ENCODE measurements at regions not wholly inside any gene's neighbourhood (a gene's known extent, or its start where the extent isn't known, plus 50 kb on each side); places are given as distances from the start of the nearest gene placed in this dataset.

DNA sequence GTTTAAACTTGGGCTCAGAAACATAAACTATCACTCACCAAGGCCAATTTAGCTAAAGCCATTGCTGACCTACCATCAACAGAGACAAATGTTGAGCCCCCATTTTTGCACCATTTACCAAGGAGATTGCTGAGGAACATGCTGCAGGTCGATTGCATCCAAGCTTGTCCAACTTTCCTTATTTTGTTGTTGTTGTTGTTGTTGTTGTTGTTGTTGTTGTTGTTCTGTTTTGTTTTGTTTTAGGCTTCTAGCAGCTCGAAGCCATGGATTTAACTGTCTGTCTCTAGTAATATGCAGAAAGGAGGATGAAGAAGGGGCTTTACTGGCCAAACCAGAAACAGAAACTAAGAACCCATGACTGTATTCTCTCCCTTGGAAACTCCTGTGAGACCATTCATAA, 571.5 kb downstream of the IRS1 start:
- DNase-seq = no peak
- intact Hi-C loops (cut with DNase I; ENCODE audit: low total_unique reads) = no loop called here
- no peaks in the 10 kb centered on the region for H3K27me3 ChIP-seq
- no peak overlapping the region for H3K4me3 ChIP-seq
- H3K36me3 ChIP-seq = no peaks in the 10 kb centered on the region
- TF ChIP-seq, protein P1, sequence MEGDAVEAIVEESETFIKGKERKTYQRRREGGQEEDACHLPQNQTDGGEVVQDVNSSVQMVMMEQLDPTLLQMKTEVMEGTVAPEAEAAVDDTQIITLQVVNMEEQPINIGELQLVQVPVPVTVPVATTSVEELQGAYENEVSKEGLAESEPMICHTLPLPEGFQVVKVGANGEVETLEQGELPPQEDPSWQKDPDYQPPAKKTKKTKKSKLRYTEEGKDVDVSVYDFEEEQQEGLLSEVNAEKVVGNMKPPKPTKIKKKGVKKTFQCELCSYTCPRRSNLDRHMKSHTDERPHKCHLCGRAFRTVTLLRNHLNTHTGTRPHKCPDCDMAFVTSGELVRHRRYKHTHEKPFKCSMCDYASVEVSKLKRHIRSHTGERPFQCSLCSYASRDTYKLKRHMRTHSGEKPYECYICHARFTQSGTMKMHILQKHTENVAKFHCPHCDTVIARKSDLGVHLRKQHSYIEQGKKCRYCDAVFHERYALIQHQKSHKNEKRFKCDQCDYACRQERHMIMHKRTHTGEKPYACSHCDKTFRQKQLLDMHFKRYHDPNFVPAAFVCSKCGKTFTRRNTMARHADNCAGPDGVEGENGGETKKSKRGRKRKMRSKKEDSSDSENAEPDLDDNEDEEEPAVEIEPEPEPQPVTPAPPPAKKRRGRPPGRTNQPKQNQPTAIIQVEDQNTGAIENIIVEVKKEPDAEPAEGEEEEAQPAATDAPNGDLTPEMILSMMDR (IDR thresholded peaks at IDR 0.05) = no peak
- no peaks in the 10 kb centered on the region for H3K9me3 ChIP-seq
- no peak overlapping the region for H3K27ac ChIP-seq
- no peaks in the 10 kb centered on the region for H3K4me1 ChIP-seq

DNA sequence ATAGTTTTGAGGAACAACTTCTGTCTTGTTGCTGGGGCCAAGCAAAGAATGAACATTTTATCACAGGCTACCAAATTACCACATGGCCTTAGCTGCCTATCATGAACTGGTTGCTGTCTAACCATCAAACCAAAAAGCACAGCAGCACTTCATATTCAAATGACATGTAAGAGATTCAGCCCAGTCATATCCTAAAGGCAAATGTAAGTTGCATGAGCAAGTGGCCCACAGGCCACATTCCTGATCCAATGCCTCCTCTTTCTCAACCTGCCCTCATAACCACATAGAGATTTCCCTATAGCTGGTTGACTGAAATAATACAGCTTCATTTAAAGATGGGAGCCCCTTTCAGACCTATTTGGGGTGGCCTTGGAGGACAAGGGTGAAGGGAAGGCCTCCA, 572.3 kb downstream of the IRS1 start:
- no peaks in the 10 kb centered on the region for H3K4me1 ChIP-seq
- intact Hi-C loops (cut with DNase I; ENCODE audit: low total_unique reads) = no loop called here
- TF ChIP-seq, protein P1 (IDR thresholded peaks at IDR 0.05) = no peak
- H3K27ac ChIP-seq = no peak overlapping the region
- H3K27me3 ChIP-seq = no peaks in the 10 kb centered on the region
- no peaks in the 10 kb centered on the region for H3K9me3 ChIP-seq
- no peaks in the 10 kb centered on the region for H3K36me3 ChIP-seq
- no peak overlapping the region for H3K4me3 ChIP-seq
- DNase-seq = no peak

DNA sequence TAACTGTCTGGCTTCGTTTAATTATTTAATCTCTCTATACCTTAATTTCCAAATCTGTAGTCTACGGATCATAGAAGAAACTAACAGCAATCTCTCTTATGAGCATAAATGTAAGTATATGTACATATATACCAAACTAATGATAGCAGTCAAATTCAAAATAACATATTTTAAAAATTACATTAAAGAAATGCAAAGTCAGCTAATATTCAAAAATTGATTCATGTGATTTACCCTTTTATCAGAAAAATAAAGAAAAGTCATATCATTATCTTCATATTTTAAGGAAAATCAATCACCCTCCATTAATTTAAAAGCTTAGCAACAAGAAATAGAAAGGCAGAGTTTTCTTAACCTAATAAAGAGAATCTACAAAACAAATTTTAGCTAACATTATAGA, 575.9 kb downstream of the IRS1 start:
- no peak for DNase-seq
- intact Hi-C loops (cut with DNase I; ENCODE audit: low total_unique reads) = no loop called here
- Histone ChIP-seq H3K4me1 (no peaks in the 10 kb centered on the region), H3K36me3 (no peaks in the 10 kb centered on the region), H3K27me3 (no peaks in the 10 kb centered on the region), H3K9me3 (no peaks in the 10 kb centered on the region), H3K4me3 (no peak overlapping the region), H3K27ac (no peak overlapping the region)
- TF ChIP-seq, protein P1 (IDR thresholded peaks at IDR 0.05) = no peak

DNA sequence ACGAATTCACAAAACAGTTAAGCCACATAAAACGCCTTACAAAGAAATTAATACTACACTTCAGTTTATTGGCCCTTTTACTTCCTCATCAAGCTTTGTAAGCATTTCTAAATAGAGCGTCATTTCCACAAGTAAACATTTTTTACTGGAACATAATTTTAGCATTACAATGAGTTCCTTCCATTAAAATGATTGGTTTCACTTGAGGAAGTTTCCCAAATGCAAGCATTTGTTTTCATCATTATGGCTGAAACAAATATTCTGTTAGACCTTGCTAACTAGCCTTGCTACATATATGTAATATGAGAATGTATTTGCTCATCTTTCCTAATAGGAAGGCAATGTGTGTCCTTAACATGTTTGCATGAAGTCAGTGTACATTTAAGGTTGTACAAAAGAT, 579.1 kb downstream of the IRS1 start:
- no peak overlapping the region for H3K27ac ChIP-seq
- no peaks in the 10 kb centered on the region for H3K9me3 ChIP-seq
- TF ChIP-seq, protein P1 (IDR thresholded peaks at IDR 0.05) = no peak
- DNase-seq = no peak
- H3K4me3 ChIP-seq = no peak overlapping the region
- no peaks in the 10 kb centered on the region for H3K27me3 ChIP-seq
- intact Hi-C loops (cut with DNase I; ENCODE audit: low total_unique reads) = no loop called here
- H3K4me1 ChIP-seq = no peaks in the 10 kb centered on the region
- H3K36me3 ChIP-seq = no peaks in the 10 kb centered on the region

DNA sequence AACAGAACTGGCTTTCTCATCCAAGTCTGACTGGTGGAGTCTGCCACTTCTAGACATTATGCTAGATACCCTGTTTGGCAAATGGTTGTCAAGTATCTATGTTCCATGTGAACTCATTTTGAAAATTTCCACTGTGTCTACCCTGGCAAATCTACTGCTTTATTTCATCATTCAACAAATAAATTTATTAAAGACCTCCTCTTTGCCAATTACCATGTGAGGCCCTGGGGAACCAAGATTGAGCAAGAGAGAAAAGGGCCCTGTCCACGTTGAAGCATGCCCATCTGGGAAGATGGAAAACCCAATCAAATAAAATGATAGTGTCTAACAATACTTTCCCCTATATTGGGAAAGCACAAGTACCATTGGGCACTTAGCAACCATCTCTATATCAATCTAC, 582.4 kb downstream of the IRS1 start:
- Histone ChIP-seq H3K27ac (no peak overlapping the region), H3K4me1 (no peaks in the 10 kb centered on the region), H3K36me3 (no peaks in the 10 kb centered on the region), H3K4me3 (no peak overlapping the region), H3K27me3 (no peaks in the 10 kb centered on the region), H3K9me3 (no peaks in the 10 kb centered on the region)
- DNase-seq = no peak
- intact Hi-C loops (cut with DNase I; ENCODE audit: low total_unique reads) = no loop called here
- TF ChIP-seq, protein P1 (IDR thresholded peaks at IDR 0.05) = no peak

DNA sequence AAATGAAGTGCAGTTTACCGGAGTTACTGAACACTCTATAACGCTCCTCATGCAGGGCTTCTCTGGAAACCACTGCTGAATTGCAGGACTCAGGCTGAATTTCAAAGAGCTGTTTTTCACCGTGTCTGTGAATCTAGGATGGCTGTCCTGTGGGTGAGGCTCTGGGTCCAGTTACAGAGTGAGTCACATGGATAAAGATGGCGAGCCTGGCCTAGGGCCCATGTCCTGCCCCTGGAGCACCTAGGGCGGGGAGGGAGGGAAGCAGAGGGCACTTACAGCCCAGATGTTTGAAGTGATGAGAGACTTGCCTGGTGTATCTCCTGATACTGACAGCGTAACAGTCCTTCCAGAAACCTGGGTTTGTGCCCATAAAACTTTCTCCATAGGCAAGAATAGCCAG, 583.0 kb downstream of the IRS1 start:
- H3K36me3 ChIP-seq = no peaks in the 10 kb centered on the region
- intact Hi-C loops (cut with DNase I; ENCODE audit: low total_unique reads) = no loop called here
- no peak for DNase-seq
- H3K4me3 ChIP-seq = no peak overlapping the region
- H3K9me3 ChIP-seq = no peaks in the 10 kb centered on the region
- H3K27ac ChIP-seq = no peak overlapping the region
- no peaks in the 10 kb centered on the region for H3K27me3 ChIP-seq
- TF ChIP-seq, protein P1 (IDR thresholded peaks at IDR 0.05) = no peak
- no peaks in the 10 kb centered on the region for H3K4me1 ChIP-seq
